HUES6 (cell line): ENCODE measurements at regions not wholly inside any gene's neighbourhood (a gene's known extent, or its start where the extent isn't known, plus 50 kb on each side); places are given as distances from the start of the nearest gene placed in this dataset.
"Not testable (repeated sequence)": the region's sequence is repeated elsewhere in the genome, so short reads cannot be mapped to it uniquely, and the experiment has no call there.

Experiments
- H3K27ac ChIP-seq: 2 replicates; pipeline ENCODE4 v1.7.0; 2013; ENCODE audit warnings: low read depth, mild to moderate bottlenecking, low read length, inconsistent platforms
- H3K27me3 ChIP-seq: 2 replicates; pipeline ENCODE4 v1.6.1; 2013; ENCODE audit warnings: low read length; ENCODE audit not compliant: control insufficient read depth, insufficient read depth
- H3K36me3 ChIP-seq: 2 replicates; pipeline ENCODE4 v1.6.1; 2013; ENCODE audit warnings: low read length; ENCODE audit not compliant: control insufficient read depth, insufficient read depth
- H3K4me1 ChIP-seq: 2 replicates; pipeline ENCODE4 v1.6.1; 2013; ENCODE audit warnings: low read length; ENCODE audit not compliant: control insufficient read depth, insufficient read depth
- H3K4me3 ChIP-seq: 2 replicates; pipeline ENCODE4 v1.5.1; 2013; ENCODE audit warnings: low read depth, low read length
- H3K9ac ChIP-seq: one replicate; pipeline ENCODE4 v1.6.1; 2013; ENCODE audit warnings: mild to moderate bottlenecking, low read length
- H3K9me3 ChIP-seq: 2 replicates; pipeline ENCODE4 v1.6.1; 2013; ENCODE audit warnings: low read depth, low read length; ENCODE audit not compliant: control insufficient read depth, insufficient read depth

DNA sequence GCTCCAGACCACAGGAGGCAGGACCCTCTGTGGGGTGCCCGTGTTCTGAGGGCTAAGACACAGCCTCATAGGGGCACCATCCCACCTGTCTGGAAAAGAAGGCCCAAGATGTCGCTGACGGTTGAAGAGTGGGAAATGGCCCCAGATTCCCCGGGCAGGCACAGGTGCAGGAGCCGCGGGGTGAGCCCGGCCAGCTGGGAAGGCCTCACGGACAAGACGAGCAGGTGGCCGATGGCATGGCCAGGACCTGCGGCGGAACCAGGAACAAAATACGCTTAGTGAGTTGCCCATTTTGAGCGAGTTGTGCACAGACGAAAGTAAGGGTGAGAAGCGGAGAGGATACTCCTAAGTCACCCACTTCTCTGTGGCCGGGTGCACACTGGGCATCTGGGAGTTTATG lies 1625.3 kb upstream of the GOT2 start:
- H3K4me3 ChIP-seq, H3K9me3 ChIP-seq, H3K27ac ChIP-seq, H3K36me3 ChIP-seq, H3K27me3 ChIP-seq, H3K9ac ChIP-seq, H3K4me1 ChIP-seq: not testable (repeated sequence)

DNA sequence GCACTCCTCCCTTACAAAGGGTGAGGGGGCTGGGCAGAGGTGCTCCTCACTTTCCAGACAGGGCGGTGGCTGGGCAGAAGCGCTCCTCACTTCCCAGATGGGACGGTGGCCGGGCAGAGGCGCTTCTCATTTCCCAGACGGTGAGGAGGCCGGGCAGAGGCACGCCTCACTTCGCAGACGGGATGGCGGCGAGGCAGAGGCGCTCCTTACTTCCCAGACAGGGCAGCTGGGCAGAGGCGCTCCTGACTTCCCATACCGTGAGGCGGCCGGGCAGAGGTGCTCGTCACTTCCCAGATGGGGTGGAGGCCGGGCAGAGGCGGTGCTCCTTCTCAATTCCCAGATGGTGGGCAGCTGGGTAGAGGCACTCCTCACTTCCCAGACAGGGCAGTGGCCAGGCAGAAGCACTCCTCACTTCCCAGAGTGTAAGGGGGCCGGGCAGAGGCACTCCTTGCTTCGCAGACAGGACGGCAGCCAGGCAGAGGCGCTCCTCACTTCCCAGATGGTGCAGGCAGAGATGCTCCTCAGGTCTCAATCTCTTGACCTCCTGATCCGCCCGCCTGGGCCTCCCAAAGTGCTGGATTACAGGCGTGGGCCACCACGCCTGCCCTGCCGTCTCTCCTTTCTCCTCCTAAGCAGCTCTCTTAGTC lies 1623.9 kb upstream of the GOT2 start:
- not testable (repeated sequence) for H3K4me3 ChIP-seq, H3K4me1 ChIP-seq, H3K36me3 ChIP-seq, H3K9me3 ChIP-seq, H3K9ac ChIP-seq, H3K27me3 ChIP-seq, H3K27ac ChIP-seq

DNA sequence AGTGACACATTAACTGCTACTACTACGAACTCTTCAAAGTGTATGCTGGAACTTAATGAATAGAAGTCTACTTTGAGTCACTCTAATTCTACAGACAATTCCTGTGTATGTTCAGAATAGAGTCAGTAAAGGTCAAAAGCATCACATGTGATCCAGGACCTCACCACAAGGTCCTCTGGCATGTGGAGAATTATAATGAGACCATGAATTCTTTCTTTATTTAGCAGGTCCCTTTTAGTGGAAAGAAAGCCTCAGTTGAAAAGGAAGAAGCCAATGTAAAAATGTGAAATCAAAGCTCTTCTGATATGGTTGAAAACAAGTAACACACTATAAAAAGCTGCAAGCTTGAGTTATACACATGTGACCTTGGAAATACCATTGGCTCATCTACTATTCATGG lies 1612.1 kb upstream of the GOT2 start:
- H3K27ac ChIP-seq: no peak overlapping the region
- H3K4me3 ChIP-seq: no peak overlapping the region
- H3K4me1 ChIP-seq: no peaks in the 10 kb centered on the region
- no peak overlapping the region for H3K9ac ChIP-seq
- no peaks in the 10 kb centered on the region for H3K27me3 ChIP-seq
- no peaks in the 10 kb centered on the region for H3K36me3 ChIP-seq
- 0 out of 2 replicates have a peak, but pooled peaks cover 2% of the 10 kb centered on the region for H3K9me3 ChIP-seq

DNA sequence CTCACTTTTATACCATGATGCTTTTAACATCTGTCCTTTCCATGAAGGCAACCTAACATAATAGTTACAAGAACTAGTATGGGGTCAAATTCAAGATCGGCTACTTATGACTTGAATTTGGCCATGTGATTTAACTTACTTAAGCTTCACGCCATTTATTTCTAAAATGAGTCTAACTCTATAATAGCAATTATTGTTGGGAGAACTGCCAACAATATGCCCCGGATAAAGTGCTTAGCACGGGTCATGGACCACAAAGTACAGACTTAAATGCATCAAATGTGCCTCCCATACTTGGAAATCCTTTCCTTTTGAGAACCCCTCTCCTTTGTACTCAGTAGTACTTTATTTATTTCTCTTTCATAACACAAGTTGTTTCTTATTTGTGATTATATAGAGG lies 1603.6 kb upstream of the GOT2 start:
- Histone ChIP-seq H3K36me3 (no peaks in the 10 kb centered on the region), H3K9ac (no peak overlapping the region), H3K4me3 (no peak overlapping the region), H3K9me3 (no peaks in the 10 kb centered on the region), H3K27ac (no peak overlapping the region), H3K4me1 (no peaks in the 10 kb centered on the region), H3K27me3 (no peaks in the 10 kb centered on the region)

DNA sequence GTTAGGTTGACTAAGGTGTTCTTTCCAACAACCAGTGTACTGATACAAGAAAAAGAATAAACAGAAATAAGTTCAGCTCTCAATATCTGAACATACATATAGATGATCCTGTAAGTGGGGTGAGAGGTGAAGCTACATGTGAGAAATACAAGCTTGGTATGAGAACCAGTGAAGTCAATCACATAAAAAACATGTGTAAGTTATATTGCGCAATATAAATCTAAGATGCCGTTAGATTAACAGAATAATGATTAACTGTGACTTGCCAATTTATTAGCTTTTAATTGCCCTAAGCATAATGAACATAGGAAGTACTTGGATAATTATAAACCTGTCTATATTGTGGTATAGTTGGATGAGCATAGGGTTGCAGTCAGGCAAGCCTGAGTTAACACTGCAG lies 1597.1 kb upstream of the GOT2 start:
- H3K27ac ChIP-seq: no peak overlapping the region
- no peaks in the 10 kb centered on the region; the same call in 1 of the 2 replicates for H3K9me3 ChIP-seq
- H3K4me3 ChIP-seq: no peak overlapping the region
- no peaks in the 10 kb centered on the region for H3K27me3 ChIP-seq
- no peaks in the 10 kb centered on the region for H3K36me3 ChIP-seq
- H3K4me1 ChIP-seq: no peaks in the 10 kb centered on the region
- no peak overlapping the region for H3K9ac ChIP-seq

DNA sequence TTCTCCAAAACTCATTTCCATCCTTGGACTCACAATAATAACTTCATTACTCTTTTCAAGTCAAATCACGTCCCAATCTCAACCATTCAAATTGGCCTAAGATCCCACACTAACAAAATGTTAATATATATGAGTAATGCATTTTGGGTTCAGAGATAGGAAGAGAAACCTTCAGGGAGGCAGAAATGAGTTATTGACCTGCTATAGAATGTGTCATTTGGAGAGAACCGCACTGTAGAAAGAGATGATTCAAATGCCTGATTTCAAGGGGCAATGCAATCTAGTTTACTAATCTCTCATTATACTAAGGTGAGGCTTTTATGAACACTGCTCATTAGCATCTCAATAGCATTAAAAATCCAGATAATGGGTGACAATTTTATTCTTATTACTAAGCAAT lies 1595.0 kb upstream of the GOT2 start:
- H3K27ac ChIP-seq: no peak overlapping the region
- H3K4me1 ChIP-seq: no peaks in the 10 kb centered on the region
- H3K4me3 ChIP-seq: no peak overlapping the region
- H3K9ac ChIP-seq: no peak overlapping the region
- no peaks in the 10 kb centered on the region for H3K36me3 ChIP-seq
- no peaks in the 10 kb centered on the region; the same call in 1 of the 2 replicates for H3K9me3 ChIP-seq
- no peaks in the 10 kb centered on the region for H3K27me3 ChIP-seq

DNA sequence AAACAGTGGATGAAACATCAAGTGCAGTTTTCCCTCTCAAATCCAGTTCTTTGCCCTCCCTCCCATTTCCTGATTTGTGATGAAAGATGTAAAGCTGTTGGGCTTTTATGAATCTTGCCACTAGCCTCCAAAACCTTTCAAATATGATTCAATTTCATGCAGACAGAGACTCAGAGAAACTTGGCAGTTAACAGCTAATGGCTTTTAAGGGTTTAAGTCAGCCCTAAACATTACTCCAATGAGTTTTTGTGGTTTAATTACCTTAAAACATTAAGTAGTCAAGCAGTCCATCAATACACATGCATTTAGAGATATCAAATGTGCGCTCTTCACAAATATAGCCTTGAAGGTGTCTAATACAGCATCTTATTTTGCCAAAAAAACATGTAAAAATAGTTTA lies 1594.0 kb upstream of the GOT2 start:
- no peaks in the 10 kb centered on the region for H3K36me3 ChIP-seq
- H3K4me3 ChIP-seq: no peak overlapping the region
- no peaks in the 10 kb centered on the region for H3K4me1 ChIP-seq
- H3K9me3 ChIP-seq: no peaks in the 10 kb centered on the region; the same call in 1 of the 2 replicates
- no peak overlapping the region for H3K27ac ChIP-seq
- H3K9ac ChIP-seq: no peak overlapping the region
- no peaks in the 10 kb centered on the region for H3K27me3 ChIP-seq

DNA sequence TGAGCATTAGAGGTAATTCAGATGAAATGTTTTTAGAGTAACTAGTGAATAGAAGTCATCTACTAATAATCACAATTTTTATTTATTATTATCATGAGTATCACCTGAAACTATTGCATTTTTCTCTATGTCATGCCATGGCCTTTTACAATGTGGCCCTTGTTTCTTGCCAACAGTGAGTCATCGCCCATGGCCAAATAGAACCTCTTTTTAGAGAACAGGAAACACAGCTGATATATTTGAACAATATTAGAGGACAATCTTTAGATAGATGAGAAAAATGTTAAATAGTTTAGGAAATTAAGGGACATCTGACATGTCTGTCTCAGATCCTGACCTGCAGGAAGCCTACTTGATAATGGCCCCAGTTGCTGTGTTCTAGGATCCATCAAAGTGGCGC lies 1584.4 kb upstream of the GOT2 start:
- Histone ChIP-seq H3K9me3 (no peaks in the 10 kb centered on the region), H3K4me1 (peaks cover 5% of the 10 kb centered on the region), H3K27me3 (no peaks in the 10 kb centered on the region), H3K27ac (no peak overlapping the region), H3K4me3 (no peak overlapping the region), H3K36me3 (no peaks in the 10 kb centered on the region), H3K9ac (no peak overlapping the region)

DNA sequence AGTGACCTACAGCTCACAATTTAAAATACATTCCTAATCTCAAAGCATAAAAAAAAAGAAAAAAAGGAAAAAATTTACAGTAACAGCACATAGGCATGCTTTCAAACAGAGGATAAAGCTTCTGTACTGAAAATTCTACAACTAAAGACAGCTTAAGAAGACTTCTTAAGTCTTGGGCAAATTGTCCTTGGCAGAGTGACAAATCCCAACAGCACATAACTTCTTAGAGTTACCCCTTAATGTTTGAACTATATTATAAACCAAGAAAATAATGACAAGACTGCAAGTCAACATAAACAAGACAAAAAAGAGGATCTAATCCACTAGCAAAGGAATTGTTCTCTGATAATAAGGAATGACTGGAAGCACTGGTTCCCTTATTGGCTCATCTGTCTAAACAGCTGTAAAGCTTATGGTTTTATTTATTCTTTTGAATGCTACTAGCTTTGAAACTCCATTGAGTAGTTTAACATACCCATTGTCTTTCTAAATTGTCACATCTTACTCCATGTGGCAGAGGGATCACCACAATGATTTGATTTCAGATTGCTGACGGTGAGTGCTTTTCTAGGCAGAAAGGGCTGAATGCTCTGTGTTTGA lies 1576.8 kb upstream of the GOT2 start:
- H3K9me3 ChIP-seq: no peaks in the 10 kb centered on the region
- no peaks in the 10 kb centered on the region for H3K36me3 ChIP-seq
- no peaks in the 10 kb centered on the region for H3K27me3 ChIP-seq
- H3K27ac ChIP-seq: peak overlapping the region; percentile 39; the same call in 1 of the 2 replicates
- H3K4me3 ChIP-seq: no peak overlapping the region
- H3K4me1 ChIP-seq: peaks cover 16% of the 10 kb centered on the region
- no peak overlapping the region for H3K9ac ChIP-seq

DNA sequence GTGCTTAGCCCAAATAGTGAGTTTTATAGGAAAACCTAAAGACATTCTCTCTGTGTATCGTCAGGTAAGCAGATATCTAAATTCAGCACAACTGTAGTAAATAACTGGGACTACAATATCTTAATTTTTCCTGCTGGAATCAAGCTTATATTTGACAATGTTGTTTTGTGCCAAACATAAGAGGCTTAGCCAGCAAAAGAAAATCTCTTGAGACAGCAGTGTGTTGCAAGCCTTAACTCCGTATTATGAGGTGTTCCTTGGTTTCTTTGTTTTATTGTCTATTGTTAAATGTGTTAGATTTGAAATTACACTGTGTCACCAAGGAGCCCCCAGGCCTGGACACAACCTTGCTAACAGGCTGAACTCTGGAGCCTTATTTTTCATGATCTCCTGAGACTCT lies 1570.6 kb upstream of the GOT2 start:
- Histone ChIP-seq H3K36me3 (no peaks in the 10 kb centered on the region), H3K27ac (no peak overlapping the region), H3K27me3 (no peaks in the 10 kb centered on the region), H3K9ac (no peak overlapping the region), H3K4me1 (no peaks in the 10 kb centered on the region), H3K9me3 (no peaks in the 10 kb centered on the region), H3K4me3 (no peak overlapping the region)

DNA sequence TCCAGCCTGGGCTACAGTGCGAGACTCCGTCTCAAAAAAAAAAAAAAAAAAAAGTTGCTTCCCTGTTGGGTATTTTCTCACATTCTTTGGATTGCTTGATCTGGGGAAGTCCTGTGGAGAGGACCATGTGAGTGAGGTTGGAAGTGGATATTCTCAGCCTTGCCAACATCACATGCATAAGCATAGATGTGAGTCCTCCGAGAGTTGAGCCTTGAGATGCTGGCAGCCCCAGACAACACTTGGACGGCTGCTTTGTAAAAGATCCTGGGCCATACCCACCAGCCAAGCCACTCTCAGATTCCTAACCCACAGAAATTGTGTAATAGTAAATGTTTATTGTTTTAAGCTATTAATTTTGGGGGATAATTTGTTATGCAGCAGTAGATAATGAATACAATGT lies 1570.0 kb upstream of the GOT2 start:
- Histone ChIP-seq H3K36me3 (no peaks in the 10 kb centered on the region), H3K9me3 (no peaks in the 10 kb centered on the region), H3K4me3 (no peak overlapping the region), H3K27ac (no peak overlapping the region), H3K9ac (no peak overlapping the region), H3K4me1 (no peaks in the 10 kb centered on the region), H3K27me3 (no peaks in the 10 kb centered on the region)
